B cell (primary cell): ENCODE measurements at regions not wholly inside any gene's neighbourhood (a gene's known extent, or its start where the extent isn't known, plus 50 kb on each side); places are given as distances from the start of the nearest gene placed in this dataset.

Experiments
- ATAC-seq: fragments of 200-7000 bp; cut with Tn5 transposase; one replicate; pipeline ENCODE4 v1.10.0; 2021; ENCODE audit warnings: low read depth, mild to moderate bottlenecking, moderate number of reproducible peaks, moderate library complexity
- CTCF ChIA-PET: fragments of 350-600 bp; sonication (Branson Sonifier 250); formaldehyde crosslinking; loops from one replicate; lab custom pipeline; 2021; ENCODE audit warnings: antibody characterized with exemption, inconsistent platforms; lab: Charles Lee
- POLR2A ChIA-PET: fragments of 350-600 bp; sonication (Branson Sonifier 250); formaldehyde crosslinking; loops from one replicate; lab custom pipeline; 2021; ENCODE audit warnings: antibody characterized with exemption; lab: Charles Lee
- DNase-seq: peaks from one replicate; pipeline ENCODE4 v3.0.0; 2013
- H2AFZ ChIP-seq: 2 replicates; pipeline ENCODE4 v1.6.1; 2012; ENCODE audit warnings: mild to moderate bottlenecking, low read depth, low read length; ENCODE audit not compliant: insufficient read depth, poor library complexity, severe bottlenecking
- H3K27ac ChIP-seq, 2 donors: 1 replicate in 1 of 2; 2 replicates in 1 of 2; pipeline ENCODE4 v1.5.1; 2012 to 2013; ENCODE audit warnings: low read length in 2 of 2, mild to moderate bottlenecking in 2 of 2, moderate library complexity in 1 of 2
- H3K27me3 ChIP-seq, 4 experiments: fragments of 200-600 bp in 1 of 4; sonication (generic) in 1 of 4; replicated peaks in 1 of 4; 1 replicate in 2 of 4; 2 replicates in 2 of 4; pipeline versions ENCODE4 v1.6.1 to v1.7.0; 2013 to 2016; ENCODE audit warnings: low read length in 3 of 4, mild to moderate bottlenecking in 2 of 4, mixed read lengths in 1 of 4, moderate library complexity in 1 of 4; ENCODE audit not compliant: insufficient read depth in 4 of 4, control insufficient read depth in 3 of 4; ENCODE audit errors: control extremely low read depth in 1 of 4
- H3K36me3 ChIP-seq, 2 experiments: replicated peaks in 1 of 2; 1 replicate in 1 of 2; 2 replicates in 1 of 2; pipeline versions ENCODE4 v1.6.1 to v1.7.1; 2013; ENCODE audit warnings: low read length in 1 of 2; ENCODE audit not compliant: insufficient read depth in 2 of 2, control insufficient read depth in 1 of 2; ENCODE audit errors: control extremely low read depth in 1 of 2, extremely low read depth in 1 of 2
- H3K4me1 ChIP-seq, 2 donors: fragments of 200-600 bp in 1 of 2; sonication (generic) in 1 of 2; 1 replicate in 1 of 2; 2 replicates in 1 of 2; pipeline versions ENCODE4 v1.5.1 to v1.6.1; 2013 to 2017; ENCODE audit warnings: low read length in 2 of 2; ENCODE audit not compliant: control insufficient read depth in 2 of 2, insufficient read depth in 2 of 2
- H3K4me2 ChIP-seq: replicated peaks from 2 replicates; pipeline ENCODE3; 2012; ENCODE audit warnings: mild to moderate bottlenecking, low read depth, low read length; ENCODE audit not compliant: poor library complexity, severe bottlenecking
- H3K4me3 ChIP-seq, 5 experiments: fragments of 200-600 bp in 1 of 5; sonication (generic) in 1 of 5; 1 replicate in 3 of 5; 2 replicates in 2 of 5; pipeline versions ENCODE4 v1.5.1 to v1.7.0; 2011 to 2016; ENCODE audit warnings: low read length in 4 of 5, mild to moderate bottlenecking in 4 of 5, low read depth in 2 of 5, control low read depth in 1 of 5, moderate library complexity in 1 of 5; ENCODE audit not compliant: insufficient read depth in 1 of 5; ENCODE audit errors: control extremely low read depth in 1 of 5, extremely low read depth in 1 of 5
- H3K79me2 ChIP-seq: fragments of 200-600 bp; sonication (generic); one replicate; pipeline ENCODE4 v1.6.0; 2016; ENCODE audit warnings: low read length; ENCODE audit not compliant: control insufficient read depth, insufficient read depth
- H3K9ac ChIP-seq: fragments of 200-600 bp; sonication (generic); 2 replicates; pipeline ENCODE4 v1.6.1; 2017; ENCODE audit warnings: mild to moderate bottlenecking, low read length, moderate library complexity
- H3K9me3 ChIP-seq, 3 donors: one replicate each; pipeline versions ENCODE4 v1.6.1 to v1.7.1; 2013; ENCODE audit warnings: low read length in 2 of 3; ENCODE audit not compliant: control insufficient read depth in 2 of 3, insufficient read depth in 1 of 3; ENCODE audit errors: control extremely low read depth in 1 of 3
- H4K20me1 ChIP-seq: 2 replicates; pipeline ENCODE4 v1.6.0; 2012; ENCODE audit warnings: mild to moderate bottlenecking, low read length; ENCODE audit not compliant: insufficient read depth, control insufficient read depth, poor library complexity, severe bottlenecking
- H3K27ac Mint-ChIP-seq: one replicate; pipeline ENCODE4 v1.8.0; 2021; ENCODE audit warnings: mixed read lengths
- H3K27me3 Mint-ChIP-seq: one replicate; pipeline ENCODE4 v1.8.0; 2021; ENCODE audit warnings: mixed read lengths
- H3K4me1 Mint-ChIP-seq: one replicate; pipeline ENCODE4 v1.8.0; 2021; ENCODE audit warnings: mixed read lengths
- H3K4me3 Mint-ChIP-seq: one replicate; pipeline ENCODE4 v1.8.0; 2021; ENCODE audit warnings: mixed read lengths
- H3K9me3 Mint-ChIP-seq: one replicate; pipeline ENCODE4 v1.8.0; 2022; ENCODE audit warnings: mixed read lengths; ENCODE audit not compliant: insufficient read depth
- EZH2 ChIP-seq: IDR thresholded peaks from 2 replicates; pipeline ENCODE4 v1.6.1; 2012; ENCODE audit warnings: borderline replicate concordance, low read depth, mild to moderate bottlenecking, moderate library complexity, low read length; ENCODE audit not compliant: insufficient read depth, poor library complexity, severe bottlenecking
- WGBS: methylation state at CpG from one replicate; pipeline ENCODE4 v1.1.5; 2013; ENCODE audit warnings: missing lambda C conversion rate; ENCODE audit not compliant: insufficient coverage; 5-methylcytosine and 5-hydroxymethylcytosine counted together
- intact Hi-C: fragments of 100-400 bp; cut with micrococcal nuclease; formaldehyde crosslinking; loops from one replicate; pipeline ENCODE4 v1.10.0; 2022
- TF ChIP-seq, protein P1 (sequence below): fragments of 200-600 bp; IDR thresholded peaks from one replicate; pipeline ENCODE4 v1.8.0; 2022; ENCODE audit warnings: antibody characterized with exemption, mild to moderate bottlenecking

DNA sequence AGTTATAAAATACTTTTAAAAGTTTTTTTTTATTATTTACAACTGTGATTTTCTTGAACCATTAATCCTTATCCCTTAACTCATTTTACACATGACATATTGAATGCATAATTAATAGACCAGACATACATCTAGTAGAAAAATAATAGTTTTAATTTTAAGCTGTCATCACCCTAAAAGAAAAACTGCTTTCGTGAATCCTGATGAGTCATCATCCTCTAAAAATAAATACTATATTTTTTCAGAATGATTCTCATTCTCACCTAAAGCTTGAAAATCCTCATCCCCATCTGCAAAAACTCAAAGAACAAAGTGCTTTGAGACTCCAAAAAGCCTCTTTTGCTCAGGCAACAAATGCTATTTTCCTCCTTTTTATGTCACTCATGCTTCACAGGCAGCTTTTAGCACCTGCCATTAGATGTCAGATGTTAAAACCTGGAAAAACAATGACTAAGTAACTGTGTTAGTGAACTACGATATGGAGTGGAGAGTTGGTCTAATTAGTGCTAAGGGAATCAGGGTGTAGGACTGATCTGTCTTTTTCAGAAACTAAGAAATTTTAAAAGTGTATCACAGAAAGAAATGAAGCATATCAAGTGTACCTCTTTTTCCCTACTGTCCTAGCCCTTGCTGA lies 297.6 kb downstream of the TMX3 start:
- Mint-ChIP-seq H3K4me3 (no peak overlapping the region), H3K27ac (no peak overlapping the region), H3K4me1 (no peaks in the 10 kb centered on the region), H3K9me3 (no peaks in the 10 kb centered on the region), H3K27me3 (no peaks in the 10 kb centered on the region)
- Histone ChIP-seq H3K9ac (no peak overlapping the region), H3K4me1 (no peaks in the 10 kb centered on the region), H3K79me2 (no peaks in the 10 kb centered on the region), H3K36me3 (no peaks in the 10 kb centered on the region), H3K27ac (no peak overlapping the region), H3K4me3 (no peak overlapping the region), H2AFZ (no peak overlapping the region), H3K27me3 (no peaks in the 10 kb centered on the region), H3K4me2 (no peak overlapping the region), H4K20me1 (no peaks in the 10 kb centered on the region), H3K9me3 (no peaks in the 10 kb centered on the region)
- ATAC-seq (no peak), DNase-seq (no peak)
- CTCF ChIA-PET: no interaction called here
- POLR2A ChIA-PET: no interaction called here
- intact Hi-C loops: no loop called here
- TF ChIP-seq, protein P1, sequence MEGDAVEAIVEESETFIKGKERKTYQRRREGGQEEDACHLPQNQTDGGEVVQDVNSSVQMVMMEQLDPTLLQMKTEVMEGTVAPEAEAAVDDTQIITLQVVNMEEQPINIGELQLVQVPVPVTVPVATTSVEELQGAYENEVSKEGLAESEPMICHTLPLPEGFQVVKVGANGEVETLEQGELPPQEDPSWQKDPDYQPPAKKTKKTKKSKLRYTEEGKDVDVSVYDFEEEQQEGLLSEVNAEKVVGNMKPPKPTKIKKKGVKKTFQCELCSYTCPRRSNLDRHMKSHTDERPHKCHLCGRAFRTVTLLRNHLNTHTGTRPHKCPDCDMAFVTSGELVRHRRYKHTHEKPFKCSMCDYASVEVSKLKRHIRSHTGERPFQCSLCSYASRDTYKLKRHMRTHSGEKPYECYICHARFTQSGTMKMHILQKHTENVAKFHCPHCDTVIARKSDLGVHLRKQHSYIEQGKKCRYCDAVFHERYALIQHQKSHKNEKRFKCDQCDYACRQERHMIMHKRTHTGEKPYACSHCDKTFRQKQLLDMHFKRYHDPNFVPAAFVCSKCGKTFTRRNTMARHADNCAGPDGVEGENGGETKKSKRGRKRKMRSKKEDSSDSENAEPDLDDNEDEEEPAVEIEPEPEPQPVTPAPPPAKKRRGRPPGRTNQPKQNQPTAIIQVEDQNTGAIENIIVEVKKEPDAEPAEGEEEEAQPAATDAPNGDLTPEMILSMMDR: no peak
- TF ChIP-seq EZH2: no peak
- WGBS: 75% methylated on average over 1 of the region's 2 CpGs

DNA sequence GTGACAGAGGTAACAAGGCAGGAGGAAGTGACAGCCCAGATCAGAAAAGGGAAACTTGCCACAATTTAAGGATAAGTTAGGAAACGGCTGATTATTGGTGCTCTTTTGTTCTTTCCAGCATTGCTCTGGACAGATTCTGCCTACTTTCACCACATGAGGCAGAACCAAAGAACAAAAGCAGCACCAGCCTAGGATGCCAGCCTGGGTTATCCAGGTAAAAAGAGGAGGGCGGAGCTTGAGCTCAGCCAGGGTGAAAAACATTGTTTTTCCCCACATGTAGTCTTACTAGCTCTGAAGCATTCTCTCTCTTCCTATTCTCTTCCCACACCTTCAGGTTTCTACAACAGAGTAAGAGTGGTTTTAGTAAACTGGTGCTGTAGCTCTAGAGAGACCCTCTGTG lies 300.5 kb downstream of the TMX3 start:
- Histone ChIP-seq H3K36me3 (no peaks in the 10 kb centered on the region), H3K4me1 (no peaks in the 10 kb centered on the region), H3K4me3 (no peak overlapping the region), H3K27ac (no peak overlapping the region), H3K27me3 (no peaks in the 10 kb centered on the region), H3K4me2 (no peak overlapping the region), H4K20me1 (no peaks in the 10 kb centered on the region), H2AFZ (no peak overlapping the region), H3K9me3 (no peaks in the 10 kb centered on the region), H3K9ac (no peak overlapping the region), H3K79me2 (no peaks in the 10 kb centered on the region)
- Mint-ChIP-seq H3K4me3 (no peak overlapping the region), H3K27ac (no peak overlapping the region), H3K9me3 (no peaks in the 10 kb centered on the region), H3K4me1 (no peaks in the 10 kb centered on the region), H3K27me3 (no peaks in the 10 kb centered on the region)
- WGBS: 82% methylated on average over 1 of the region's 2 CpGs
- TF ChIP-seq, protein P1: no peak
- no peak for TF ChIP-seq EZH2
- ATAC-seq (no peak), DNase-seq (no peak)
- ChIA-PET POLR2A (no interaction called here), CTCF (no interaction called here)
- intact Hi-C loops: no loop called here
